ENCODE measurements at regions not wholly inside any gene's neighbourhood (a gene's known extent, or its start where the extent isn't known, plus 50 kb on each side); places are given as distances from the start of the nearest gene placed in this dataset.

DNA sequence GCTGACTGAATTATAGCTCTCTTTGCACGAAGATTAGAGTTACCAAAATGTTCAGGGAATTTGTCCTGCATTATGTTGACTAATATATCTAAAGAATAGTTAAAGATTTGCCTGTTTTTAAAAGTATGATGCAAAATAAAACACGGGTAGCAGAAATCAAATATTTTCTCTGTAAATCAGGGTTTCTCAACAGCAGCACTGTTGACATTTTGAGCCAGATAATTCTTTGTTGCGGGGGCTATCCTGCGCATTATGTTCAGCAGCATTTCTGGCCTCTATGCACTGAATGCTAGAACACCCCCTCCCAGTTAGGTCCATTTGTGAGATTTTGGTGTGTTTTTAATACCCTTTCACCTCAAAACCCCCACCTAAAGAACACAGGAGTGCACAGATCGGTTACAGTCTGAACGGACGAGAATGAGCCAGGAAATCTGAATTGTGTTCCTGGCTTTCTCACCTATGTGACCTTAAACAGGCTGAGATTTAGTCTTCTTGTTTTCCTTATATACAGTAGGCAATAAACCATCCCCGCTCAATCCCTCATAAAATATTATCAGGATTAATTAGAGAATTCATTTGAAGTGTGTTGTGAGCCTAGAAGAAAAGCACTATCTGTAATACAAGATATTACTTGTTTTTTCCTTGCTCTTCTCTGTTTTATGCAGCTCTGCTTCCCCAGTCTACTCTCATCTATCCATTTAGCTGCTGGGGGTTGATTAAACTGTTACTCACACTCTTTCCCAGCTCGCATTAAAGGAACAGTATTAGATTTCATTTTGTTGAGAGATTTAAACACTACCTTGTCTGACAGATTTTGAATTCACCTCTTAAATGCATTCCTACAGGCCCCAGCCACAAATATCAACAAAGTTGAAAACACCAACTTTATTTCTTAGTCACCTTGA is 247.5 kb upstream of the GOLIM4 start:
- DNase-seq (ENCODE audit: low read depth): no peak
- no peak overlapping the region for H3K4me3 ChIP-seq (ENCODE audit: control insufficient read depth, low read depth, low read length)
- TF ChIP-seq, protein P1, sequence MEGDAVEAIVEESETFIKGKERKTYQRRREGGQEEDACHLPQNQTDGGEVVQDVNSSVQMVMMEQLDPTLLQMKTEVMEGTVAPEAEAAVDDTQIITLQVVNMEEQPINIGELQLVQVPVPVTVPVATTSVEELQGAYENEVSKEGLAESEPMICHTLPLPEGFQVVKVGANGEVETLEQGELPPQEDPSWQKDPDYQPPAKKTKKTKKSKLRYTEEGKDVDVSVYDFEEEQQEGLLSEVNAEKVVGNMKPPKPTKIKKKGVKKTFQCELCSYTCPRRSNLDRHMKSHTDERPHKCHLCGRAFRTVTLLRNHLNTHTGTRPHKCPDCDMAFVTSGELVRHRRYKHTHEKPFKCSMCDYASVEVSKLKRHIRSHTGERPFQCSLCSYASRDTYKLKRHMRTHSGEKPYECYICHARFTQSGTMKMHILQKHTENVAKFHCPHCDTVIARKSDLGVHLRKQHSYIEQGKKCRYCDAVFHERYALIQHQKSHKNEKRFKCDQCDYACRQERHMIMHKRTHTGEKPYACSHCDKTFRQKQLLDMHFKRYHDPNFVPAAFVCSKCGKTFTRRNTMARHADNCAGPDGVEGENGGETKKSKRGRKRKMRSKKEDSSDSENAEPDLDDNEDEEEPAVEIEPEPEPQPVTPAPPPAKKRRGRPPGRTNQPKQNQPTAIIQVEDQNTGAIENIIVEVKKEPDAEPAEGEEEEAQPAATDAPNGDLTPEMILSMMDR (IDR thresholded peaks at IDR 0.05; ENCODE audit: control insufficient read depth, insufficient read depth, low read depth, low read length, missing control alignments): no peak

- no peak for DNase-seq (ENCODE audit: low read depth)
- H3K4me3 ChIP-seq (ENCODE audit: control insufficient read depth, low read depth, low read length): no peak overlapping the region
- TF ChIP-seq, protein P1 (IDR thresholded peaks at IDR 0.05; ENCODE audit: control insufficient read depth, insufficient read depth, low read depth, low read length, missing control alignments): no peak
These were observed 246.5 kb upstream of the GOLIM4 start for GRCh38 chr3:168341956-168342936.

GRCh38 chr3:168341192-168341815 is 245.6 kb upstream of the GOLIM4 start:
- H3K4me3 ChIP-seq (ENCODE audit: control insufficient read depth, low read depth, low read length): no peak overlapping the region
- TF ChIP-seq, protein P1 (IDR thresholded peaks at IDR 0.05; ENCODE audit: control insufficient read depth, insufficient read depth, low read depth, low read length, missing control alignments): no peak
- peak; percentile 67 for DNase-seq (ENCODE audit: low read depth)

DNA sequence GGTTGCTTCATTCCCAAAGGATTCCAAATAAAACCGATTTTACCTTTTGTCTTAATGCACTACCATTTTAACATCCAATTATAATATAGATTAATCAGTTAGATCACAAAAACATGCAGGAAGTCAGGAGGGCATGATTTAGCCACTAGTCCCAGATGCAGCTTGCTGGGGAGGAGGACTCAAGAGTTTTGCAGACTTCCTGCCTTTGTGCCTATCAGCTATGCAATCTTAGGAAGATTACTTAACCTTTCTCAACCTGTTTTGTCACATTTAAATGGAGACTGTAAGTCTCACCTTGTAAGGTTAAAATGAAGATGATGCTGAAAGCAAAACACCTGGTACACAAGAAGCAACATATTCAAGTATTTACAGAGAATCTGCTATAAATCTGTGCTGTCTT is 242.4 kb upstream of the GOLIM4 start:
- H3K4me3 ChIP-seq (ENCODE audit: control insufficient read depth, low read depth, low read length): no peak overlapping the region
- DNase-seq (ENCODE audit: low read depth): no peak
- TF ChIP-seq, protein P1 (IDR thresholded peaks at IDR 0.05; ENCODE audit: control insufficient read depth, insufficient read depth, low read depth, low read length, missing control alignments): no peak

DNA sequence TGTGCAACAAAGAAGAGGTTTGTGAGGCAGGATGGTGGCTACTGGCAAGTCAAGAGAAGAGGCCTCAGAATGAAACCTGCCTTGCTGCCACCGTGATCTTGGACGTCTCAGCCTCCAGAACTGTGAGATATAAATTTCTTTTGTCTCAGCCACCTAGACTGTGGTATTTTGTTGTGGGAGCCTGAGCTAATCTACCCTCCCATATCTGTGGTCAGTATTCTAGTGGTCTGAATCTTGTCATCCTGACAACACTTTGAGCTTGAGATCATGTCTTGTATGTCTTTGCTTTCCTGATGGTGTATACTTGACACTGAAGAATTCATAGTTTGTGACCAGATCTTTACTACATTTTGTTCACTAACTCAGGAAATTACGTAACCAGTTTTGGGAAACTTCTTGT is 240.6 kb upstream of the GOLIM4 start:
- H3K4me3 ChIP-seq (ENCODE audit: control insufficient read depth, low read depth, low read length): no peak overlapping the region
- no peak for DNase-seq (ENCODE audit: low read depth)
- TF ChIP-seq, protein P1 (IDR thresholded peaks at IDR 0.05; ENCODE audit: control insufficient read depth, insufficient read depth, low read depth, low read length, missing control alignments): no peak

- DNase-seq (ENCODE audit: low read depth): no peak
- H3K4me3 ChIP-seq (ENCODE audit: control insufficient read depth, low read depth, low read length): no peak overlapping the region
- TF ChIP-seq, protein P1 (IDR thresholded peaks at IDR 0.05; ENCODE audit: control insufficient read depth, insufficient read depth, low read depth, low read length, missing control alignments): no peak
These were observed 237.7 kb upstream of the GOLIM4 start for GRCh38 chr3:168333410-168333935.
